IMR-90 (cell line): ENCODE measurements at regions not wholly inside any gene's neighbourhood (a gene's known extent, or its start where the extent isn't known, plus 50 kb on each side); places are given as distances from the start of the nearest gene placed in this dataset.
"Not testable (repeated sequence)": the region's sequence is repeated elsewhere in the genome, so short reads cannot be mapped to it uniquely, and the experiment has no call there.

Source experiments
- ATAC-seq: fragments of 200-7000 bp; cut with Tn5 transposase; 2 replicates; pipeline ENCODE4 v1.9.1; 2020; ENCODE audit warnings: low read depth, mild to moderate bottlenecking, moderate library complexity
- BruUV-seq: library from RNA; stranded (reverse); fragments of 400-500 nt; replicated peaks from 2 replicates; lab custom pipeline; 2021; lab: Mats Ljungman, UMichigan
- CTCF ChIA-PET: fragments of 300-600 bp; formaldehyde crosslinking; extraction: SDS; loops from one replicate; lab custom pipeline; 2021; ENCODE audit warnings: antibody characterized with exemption; lab: Yijun Ruan, JAX
- POLR2A ChIA-PET: fragments of 300-600 bp; sonication (Branson Sonifier 250); formaldehyde crosslinking; loops from one replicate; lab custom pipeline; 2022; ENCODE audit warnings: antibody characterized with exemption; ENCODE audit not compliant: unreplicated experiment; lab: Charles Lee
- DNase-seq: peaks from one replicate; pipeline ENCODE4 v3.0.0; 2013
- H2AFZ ChIP-seq: replicated peaks from 2 replicates; pipeline ENCODE3; 2013; ENCODE audit warnings: low read length, mild to moderate bottlenecking; ENCODE audit not compliant: poor library complexity
- H2AK5ac ChIP-seq: 2 replicates; pipeline ENCODE4 v1.6.1; 2013; ENCODE audit warnings: low read depth, low read length, inconsistent platforms
- H2AK9ac ChIP-seq: replicated peaks from 2 replicates; pipeline ENCODE3; 2013; ENCODE audit warnings: mild to moderate bottlenecking, low read depth, low read length, moderate library complexity; ENCODE audit not compliant: poor library complexity
- H2BK120ac ChIP-seq: 2 replicates; pipeline ENCODE4 v1.6.1; 2013; ENCODE audit warnings: low read depth, low read length, inconsistent platforms
- H2BK15ac ChIP-seq: 3 replicates; pipeline ENCODE4 v1.6.1; 2013; ENCODE audit warnings: low read depth, low read length, inconsistent platforms
- H2BK20ac ChIP-seq: 2 replicates; pipeline ENCODE4 v1.6.1; 2013; ENCODE audit warnings: low read depth, mild to moderate bottlenecking, inconsistent platforms, low read length, moderate library complexity
- H2BK5ac ChIP-seq: 2 replicates; pipeline ENCODE4 v1.6.1; 2013; ENCODE audit warnings: mild to moderate bottlenecking, low read depth, low read length, inconsistent platforms; ENCODE audit not compliant: poor library complexity, severe bottlenecking
- H3K14ac ChIP-seq: replicated peaks from 2 replicates; pipeline ENCODE4 v1.6.1; 2013; ENCODE audit warnings: low read depth, low read length, inconsistent platforms
- H3K18ac ChIP-seq: 2 replicates; pipeline ENCODE4 v1.6.1; 2013; ENCODE audit warnings: low read depth, low read length, control low read depth
- H3K23ac ChIP-seq: 2 replicates; pipeline ENCODE4 v1.6.1; 2013; ENCODE audit warnings: low read depth, low read length, inconsistent platforms
- H3K27ac ChIP-seq: 2 replicates; pipeline ENCODE4 v1.5.1; 2013; ENCODE audit warnings: mild to moderate bottlenecking, control low read depth, low read length; ENCODE audit not compliant: insufficient read depth
- H3K27me3 ChIP-seq: 2 replicates; pipeline ENCODE4 v1.6.1; 2013; ENCODE audit warnings: low read length; ENCODE audit not compliant: control insufficient read depth, insufficient read depth
- H3K36me3 ChIP-seq: 2 replicates; pipeline ENCODE4 v1.6.1; 2013; ENCODE audit warnings: low read length, mixed read lengths; ENCODE audit not compliant: control insufficient read depth, insufficient read depth
- H3K4ac ChIP-seq: 2 replicates; pipeline ENCODE4 v1.6.1; 2013; ENCODE audit warnings: low read depth, low read length, inconsistent platforms
- H3K4me1 ChIP-seq: 2 replicates; pipeline ENCODE4 v1.6.1; 2013; ENCODE audit warnings: low read length, mixed read lengths; ENCODE audit not compliant: control insufficient read depth, insufficient read depth
- H3K4me2 ChIP-seq: 2 replicates; pipeline ENCODE4 v1.6.1; 2013; ENCODE audit warnings: low read depth, mild to moderate bottlenecking, control low read depth, low read length, moderate library complexity
- H3K4me3 ChIP-seq: 2 replicates; pipeline ENCODE4 v1.5.1; 2013; ENCODE audit warnings: low read depth, mild to moderate bottlenecking, control low read depth, low read length, moderate library complexity; ENCODE audit not compliant: insufficient read depth
- H3K56ac ChIP-seq: 2 replicates; pipeline ENCODE4 v1.6.1; 2013; ENCODE audit warnings: low read length, inconsistent platforms; ENCODE audit not compliant: insufficient read depth; ENCODE audit errors: extremely low read depth
- H3K79me1 ChIP-seq, 2 experiments: 2 replicates each; pipeline ENCODE4 v1.6.1; 2013; ENCODE audit warnings: low read length in 2 of 2, inconsistent platforms in 1 of 2, low read depth in 1 of 2
- H3K9ac ChIP-seq: 2 replicates; pipeline ENCODE4 v1.6.1; 2013; ENCODE audit warnings: low read depth, low read length, control low read depth
- H3K9me1 ChIP-seq: 2 replicates; pipeline ENCODE4 v1.6.1; 2013; ENCODE audit warnings: low read length, inconsistent platforms; ENCODE audit not compliant: insufficient read depth
- H3K9me3 ChIP-seq: 2 replicates; pipeline ENCODE4 v1.6.1; 2013; ENCODE audit warnings: low read length; ENCODE audit not compliant: control insufficient read depth, insufficient read depth
- H4K20me1 ChIP-seq: 2 replicates; pipeline ENCODE4 v1.6.1; 2013; ENCODE audit warnings: low read length, inconsistent platforms; ENCODE audit not compliant: insufficient read depth
- H4K5ac ChIP-seq: 2 replicates; pipeline ENCODE4 v1.6.1; 2013; ENCODE audit warnings: mild to moderate bottlenecking, low read depth, low read length, control low read depth
- H4K8ac ChIP-seq, 2 experiments: 2 replicates each; pipeline ENCODE4 v1.6.1; 2013; ENCODE audit warnings: low read depth in 2 of 2, low read length in 2 of 2, control low read depth in 1 of 2, inconsistent platforms in 1 of 2
- H4K91ac ChIP-seq: 2 replicates; pipeline ENCODE4 v1.6.1; 2013; ENCODE audit warnings: low read depth, low read length, inconsistent platforms; ENCODE audit not compliant: insufficient read depth
- WGBS, 2 experiments: methylation state at CpG; one replicate each; pipeline versions ENCODE4 v1.1.5 to v1.1.7; 2013; ENCODE audit warnings: missing lambda C conversion rate in 2 of 2; ENCODE audit not compliant: insufficient read length in 1 of 2; ENCODE audit errors: extremely low coverage in 2 of 2; 5-methylcytosine and 5-hydroxymethylcytosine counted together
- dilution Hi-C: fragments of 300-500 bp; cut with HindIII; formaldehyde crosslinking; loops from one replicate; pipeline ENCODE4 v1.14.3; 2018; ENCODE audit warnings: low sequenced_read_pairs; ENCODE audit not compliant: unreplicated experiment
- in situ Hi-C: fragments of 300-500 bp; cut with MboI; formaldehyde crosslinking; loops from 3 replicates; pipeline ENCODE4 v1.14.3; 2019; ENCODE audit warnings: low sequenced_read_pairs, inconsistent platforms, mixed read lengths
- intact Hi-C: fragments of 100-400 bp; cut with micrococcal nuclease; formaldehyde crosslinking; loops from 2 replicates; pipeline ENCODE4 v1.10.0; 2022

DNA sequence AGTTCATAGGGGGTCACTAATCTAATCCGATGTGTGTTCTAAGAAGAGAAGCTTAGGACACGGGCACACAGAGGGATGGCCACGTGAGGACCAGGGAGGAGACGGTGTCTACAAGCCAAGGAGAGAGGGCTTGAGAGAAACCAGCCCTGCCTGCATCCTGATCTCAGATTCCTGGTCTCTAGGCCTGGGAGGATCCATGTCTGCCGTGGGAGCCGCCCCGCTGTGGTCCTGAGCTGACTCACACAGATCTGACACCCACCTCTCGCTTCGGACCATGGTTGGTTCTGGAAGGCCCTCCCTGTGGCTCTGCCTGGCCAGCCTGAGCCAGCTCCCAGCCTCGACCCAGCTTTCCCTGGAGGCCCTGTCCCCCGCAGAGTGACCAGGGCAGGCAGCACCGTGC is 136.2 kb downstream of the TMEM121 start:
- in situ Hi-C loops = not testable (repeated sequence)
- H3K9me3 ChIP-seq = peaks cover 35% of the 10 kb centered on the region

DNA sequence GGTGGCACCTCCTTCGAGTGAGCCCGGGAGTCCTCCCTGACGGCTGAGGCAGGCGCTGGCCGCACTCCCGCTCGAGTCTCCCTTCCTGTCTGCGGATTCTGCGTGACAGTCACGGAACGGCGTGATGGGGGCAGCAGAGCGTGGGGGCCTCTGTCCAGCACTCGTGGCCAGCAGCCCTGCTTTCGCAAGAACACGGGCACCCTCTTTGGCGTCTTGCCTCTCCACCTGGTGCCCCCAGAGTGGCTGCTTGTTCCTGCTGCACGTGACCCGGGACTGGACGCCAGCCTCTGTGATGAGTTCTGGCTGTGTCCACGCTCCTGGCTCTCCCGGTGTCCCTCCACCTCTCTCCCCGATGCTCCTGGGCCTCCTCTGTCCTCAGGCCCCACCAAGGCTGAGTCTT is 136.9 kb downstream of the TMEM121 start:
- H2BK20ac ChIP-seq, H2BK120ac ChIP-seq, H3K36me3 ChIP-seq, H3K23ac ChIP-seq, H3K4me2 ChIP-seq, H3K4me1 ChIP-seq, H4K8ac ChIP-seq, H3K14ac ChIP-seq, BruUV-seq, H3K4me3 ChIP-seq, H2AK5ac ChIP-seq, H2AFZ ChIP-seq, ATAC-seq, in situ Hi-C loops, DNase-seq, H3K18ac ChIP-seq, CTCF ChIA-PET, intact Hi-C loops, H3K56ac ChIP-seq, H3K79me1 ChIP-seq, H2AK9ac ChIP-seq, H4K5ac ChIP-seq, H3K27ac ChIP-seq, H2BK15ac ChIP-seq, H2BK5ac ChIP-seq, dilution Hi-C loops, H3K9me1 ChIP-seq, POLR2A ChIA-PET, H4K20me1 ChIP-seq, H3K4ac ChIP-seq, H3K9ac ChIP-seq, H4K91ac ChIP-seq, H3K27me3 ChIP-seq: not testable (repeated sequence)
- peaks cover 37% of the 10 kb centered on the region for H3K9me3 ChIP-seq
- WGBS, 2 experiments = no CpG with 5 or more reads among the region's 23 CpGs

More for the DNA sequence above, 136.2 kb downstream of the TMEM121 start:
- H3K79me1 ChIP-seq, H3K4me1 ChIP-seq, H2AFZ ChIP-seq, H4K91ac ChIP-seq, H2BK15ac ChIP-seq, CTCF ChIA-PET, ATAC-seq, H3K18ac ChIP-seq, BruUV-seq, H4K8ac ChIP-seq, H3K9me1 ChIP-seq, dilution Hi-C loops, H4K5ac ChIP-seq, H2BK120ac ChIP-seq, POLR2A ChIA-PET, H2AK5ac ChIP-seq, H3K36me3 ChIP-seq, H3K9ac ChIP-seq, intact Hi-C loops, DNase-seq, H3K27me3 ChIP-seq, H3K27ac ChIP-seq, H2BK20ac ChIP-seq, H3K4ac ChIP-seq, H2AK9ac ChIP-seq, H2BK5ac ChIP-seq, H3K4me2 ChIP-seq, H3K14ac ChIP-seq, H4K20me1 ChIP-seq, H3K23ac ChIP-seq, H3K4me3 ChIP-seq, H3K56ac ChIP-seq: not testable (repeated sequence)
- WGBS, 2 experiments = no CpG with 5 or more reads among the region's 12 CpGs
